MM.1S (cell line): ENCODE measurements at regions not wholly inside any gene's neighbourhood (a gene's known extent, or its start where the extent isn't known, plus 50 kb on each side); places are given as distances from the start of the nearest gene placed in this dataset.
"Not testable (repeated sequence)": the region's sequence is repeated elsewhere in the genome, so short reads cannot be mapped to it uniquely, and the experiment has no call there.

Experiments
- DNase-seq: peaks from one replicate; pipeline ENCODE4 v3.0.0-alpha.2; 2015
- H2AFZ ChIP-seq: fragments of 300-600 bp; sonication (generic); 2 replicates; pipeline ENCODE4 v1.6.0; 2016; ENCODE audit warnings: antibody characterized with exemption, low read length
- H3F3A ChIP-seq: fragments of 300-600 bp; sonication (generic); 2 replicates; pipeline ENCODE4 v1.6.1; 2016; ENCODE audit warnings: mild to moderate bottlenecking, antibody characterized with exemption, low read length, moderate library complexity, mixed read lengths; ENCODE audit not compliant: insufficient read depth
- H3K27ac ChIP-seq: fragments of 300-600 bp; sonication (generic); 2 replicates; pipeline ENCODE4 v1.5.1; 2016; ENCODE audit warnings: mild to moderate bottlenecking, low read length
- H3K27me3 ChIP-seq: fragments of 300-600 bp; sonication (generic); replicated peaks from 2 replicates; pipeline ENCODE4 v1.6.0; 2016; ENCODE audit warnings: low read length; ENCODE audit not compliant: insufficient read depth
- H3K36me3 ChIP-seq: fragments of 300-600 bp; sonication (generic); replicated peaks from 2 replicates; pipeline ENCODE4 v1.6.1; 2016; ENCODE audit warnings: mild to moderate bottlenecking, low read length, mixed read lengths; ENCODE audit not compliant: insufficient read depth
- H3K4me1 ChIP-seq: fragments of 300-600 bp; sonication (generic); 2 replicates; pipeline ENCODE4 v1.6.1; 2016; ENCODE audit warnings: low read length, mixed read lengths
- H3K4me2 ChIP-seq: fragments of 300-600 bp; sonication (generic); 2 replicates; pipeline ENCODE4 v1.6.0; 2016; ENCODE audit warnings: low read depth, low read length
- H3K4me3 ChIP-seq: fragments of 300-600 bp; sonication (generic); 2 replicates; pipeline ENCODE4 v1.5.1; 2016; ENCODE audit warnings: low read length, mixed read lengths
- H3K79me2 ChIP-seq: fragments of 300-600 bp; sonication (generic); 2 replicates; pipeline ENCODE4 v1.6.1; 2016; ENCODE audit warnings: mixed run types, low read length, mixed read lengths
- H3K9ac ChIP-seq: fragments of 300-600 bp; sonication (generic); 2 replicates; pipeline ENCODE4 v1.6.1; 2016; ENCODE audit warnings: low read length, mixed read lengths
- H3K9me2 ChIP-seq: fragments of 300-600 bp; sonication (generic); replicated peaks from 2 replicates; pipeline ENCODE4 v1.6.1; 2016; ENCODE audit warnings: mild to moderate bottlenecking, low read length, mixed read lengths; ENCODE audit not compliant: insufficient read depth
- H3K9me3 ChIP-seq: fragments of 300-600 bp; sonication (generic); replicated peaks from 2 replicates; pipeline ENCODE4 v1.6.1; 2016; ENCODE audit warnings: mild to moderate bottlenecking, low read length, mixed read lengths; ENCODE audit not compliant: insufficient read depth
- H4K20me1 ChIP-seq: fragments of 300-600 bp; sonication (generic); 2 replicates; pipeline ENCODE4 v1.6.1; 2016; ENCODE audit warnings: mild to moderate bottlenecking, low read length, moderate library complexity, mixed read lengths; ENCODE audit not compliant: insufficient read depth
- EZH2 ChIP-seq: fragments of 300-600 bp; sonication (generic); optimal IDR thresholded peaks from 2 replicates; pipeline ENCODE3; 2017; ENCODE audit warnings: low read depth, mild to moderate bottlenecking, antibody characterized with exemption, low read length, mixed read lengths
- EZH2phosphoT487 ChIP-seq: fragments of 300-600 bp; sonication (generic); IDR thresholded peaks from 2 replicates; pipeline ENCODE4 v1.6.1; 2018; ENCODE audit warnings: antibody characterized with exemption, low read length
- TF ChIP-seq, protein P1 (sequence below): fragments of 300-600 bp; sonication (generic); IDR thresholded peaks from 2 replicates; pipeline ENCODE4 v1.5.1; 2016; ENCODE audit warnings: antibody characterized with exemption, low read length, mixed read lengths

DNA sequence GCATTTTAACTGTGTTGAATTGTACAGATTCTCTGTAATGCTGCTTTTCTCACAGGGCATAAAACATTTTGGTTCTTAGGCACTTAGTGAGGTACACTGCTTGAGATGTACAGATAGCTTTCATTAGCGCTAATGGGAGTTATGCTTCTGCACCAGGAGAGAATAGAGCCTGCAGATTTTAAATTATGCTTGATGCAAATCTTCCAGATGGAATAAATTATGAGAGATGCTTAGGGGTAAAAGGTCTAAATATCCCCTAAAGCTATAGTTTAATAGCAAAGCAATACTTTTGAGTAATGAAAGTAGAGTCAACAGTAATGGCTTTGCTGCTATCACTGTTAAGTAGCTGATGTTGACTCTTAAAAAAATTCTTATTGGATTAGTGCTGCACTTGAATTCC, 248.9 kb downstream of the S1PR1 start:
- no peak overlapping the region for H2AFZ ChIP-seq
- no peak overlapping the region for H3K9ac ChIP-seq
- H3K9me3 ChIP-seq, result no peaks in the 10 kb centered on the region
- H4K20me1 ChIP-seq, result no peaks in the 10 kb centered on the region
- H3K79me2 ChIP-seq, result no peaks in the 10 kb centered on the region
- no peak overlapping the region for H3K4me3 ChIP-seq
- H3K27me3 ChIP-seq, result no peaks in the 10 kb centered on the region
- no peaks in the 10 kb centered on the region for H3F3A ChIP-seq
- DNase-seq, result no peak
- no peaks in the 10 kb centered on the region for H3K4me1 ChIP-seq
- H3K27ac ChIP-seq, result no peak overlapping the region
- H3K9me2 ChIP-seq, result no peaks in the 10 kb centered on the region
- H3K36me3 ChIP-seq, result no peaks in the 10 kb centered on the region
- H3K4me2 ChIP-seq, result no peak overlapping the region
- TF ChIP-seq EZH2phosphoT487 (no peak), EZH2 (no peak)
- TF ChIP-seq, protein P1, sequence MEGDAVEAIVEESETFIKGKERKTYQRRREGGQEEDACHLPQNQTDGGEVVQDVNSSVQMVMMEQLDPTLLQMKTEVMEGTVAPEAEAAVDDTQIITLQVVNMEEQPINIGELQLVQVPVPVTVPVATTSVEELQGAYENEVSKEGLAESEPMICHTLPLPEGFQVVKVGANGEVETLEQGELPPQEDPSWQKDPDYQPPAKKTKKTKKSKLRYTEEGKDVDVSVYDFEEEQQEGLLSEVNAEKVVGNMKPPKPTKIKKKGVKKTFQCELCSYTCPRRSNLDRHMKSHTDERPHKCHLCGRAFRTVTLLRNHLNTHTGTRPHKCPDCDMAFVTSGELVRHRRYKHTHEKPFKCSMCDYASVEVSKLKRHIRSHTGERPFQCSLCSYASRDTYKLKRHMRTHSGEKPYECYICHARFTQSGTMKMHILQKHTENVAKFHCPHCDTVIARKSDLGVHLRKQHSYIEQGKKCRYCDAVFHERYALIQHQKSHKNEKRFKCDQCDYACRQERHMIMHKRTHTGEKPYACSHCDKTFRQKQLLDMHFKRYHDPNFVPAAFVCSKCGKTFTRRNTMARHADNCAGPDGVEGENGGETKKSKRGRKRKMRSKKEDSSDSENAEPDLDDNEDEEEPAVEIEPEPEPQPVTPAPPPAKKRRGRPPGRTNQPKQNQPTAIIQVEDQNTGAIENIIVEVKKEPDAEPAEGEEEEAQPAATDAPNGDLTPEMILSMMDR, result no peak

DNA sequence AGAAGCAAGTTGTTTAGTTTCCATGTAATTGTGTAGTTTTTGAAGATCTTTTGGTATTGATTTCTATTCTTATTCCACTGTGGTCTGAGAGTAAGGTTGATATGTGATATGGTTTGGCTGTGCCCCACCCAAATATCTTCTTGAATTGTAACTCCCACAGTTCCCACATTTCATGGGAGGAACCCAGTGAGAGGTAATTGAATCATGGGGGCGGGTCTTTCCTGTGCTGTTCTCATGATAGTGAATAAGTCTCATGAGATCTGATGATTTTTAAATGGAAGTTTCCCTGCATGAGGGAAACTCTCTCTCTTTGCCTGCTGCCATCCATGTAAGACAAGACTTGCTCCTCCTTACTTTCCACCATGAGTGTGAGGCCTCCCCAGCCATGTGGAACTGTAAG, 255.3 kb downstream of the S1PR1 start:
- not testable (repeated sequence) for H3K9me3 ChIP-seq, H3F3A ChIP-seq, H3K9me2 ChIP-seq, H2AFZ ChIP-seq, H3K36me3 ChIP-seq, H3K27ac ChIP-seq, H3K4me1 ChIP-seq, H4K20me1 ChIP-seq, H3K4me3 ChIP-seq, H3K27me3 ChIP-seq, DNase-seq, H3K9ac ChIP-seq, H3K4me2 ChIP-seq, H3K79me2 ChIP-seq

DNA sequence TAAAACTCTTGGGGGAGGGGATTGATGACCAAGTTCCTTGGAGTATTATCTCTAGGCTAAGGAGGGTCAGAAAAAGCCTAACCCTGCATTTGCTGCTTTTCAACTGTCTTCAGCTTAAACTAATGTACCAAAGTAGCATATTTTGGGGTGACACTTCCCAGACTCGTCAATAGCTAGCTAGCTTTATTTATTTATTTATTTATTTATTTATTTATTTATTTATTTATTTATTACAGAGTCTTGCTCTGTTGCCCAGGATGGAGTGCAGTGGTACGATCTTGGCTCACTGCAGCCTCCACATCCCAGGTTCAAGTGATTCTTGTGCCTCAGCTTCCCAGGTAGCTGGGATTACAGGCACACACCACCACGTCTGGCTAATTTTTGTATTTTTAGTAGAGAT, 257.1 kb downstream of the S1PR1 start:
- H3K4me3 ChIP-seq, H2AFZ ChIP-seq, H4K20me1 ChIP-seq, H3K4me1 ChIP-seq, H3K79me2 ChIP-seq, H3K9me3 ChIP-seq, H3K9ac ChIP-seq, H3F3A ChIP-seq, H3K4me2 ChIP-seq, H3K36me3 ChIP-seq, DNase-seq, H3K27me3 ChIP-seq, H3K9me2 ChIP-seq, H3K27ac ChIP-seq: not testable (repeated sequence)

DNA sequence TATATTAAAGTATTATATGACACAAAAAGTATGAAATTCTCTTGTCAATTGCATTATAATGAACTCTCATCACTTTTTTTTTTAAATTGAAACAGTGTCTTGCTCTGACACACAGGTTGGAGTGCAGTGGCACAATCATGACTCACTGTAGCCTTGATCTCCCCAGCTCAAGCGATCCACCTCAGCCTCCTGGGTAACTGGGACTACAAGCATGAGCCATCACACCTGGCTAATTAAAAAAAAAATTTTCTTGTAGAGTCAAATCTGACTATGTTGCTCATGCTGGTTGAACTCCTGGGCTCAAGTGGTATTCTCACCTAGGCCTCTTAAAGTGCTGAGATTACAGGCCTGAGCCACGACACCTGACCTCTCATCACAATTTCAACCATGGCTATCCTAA, 259.3 kb downstream of the S1PR1 start:
- TF ChIP-seq, protein P1, result no peak
- TF ChIP-seq EZH2, result no peak
- TF ChIP-seq EZH2phosphoT487, result no peak
- H2AFZ ChIP-seq, result no peak overlapping the region
- H3F3A ChIP-seq, result no peaks in the 10 kb centered on the region
- H3K9ac ChIP-seq, result no peak overlapping the region
- DNase-seq, result no peak
- H3K4me3 ChIP-seq, result no peak overlapping the region
- H3K27ac ChIP-seq, result no peak overlapping the region
- H3K4me2 ChIP-seq, result no peak overlapping the region
- no peaks in the 10 kb centered on the region for H3K36me3 ChIP-seq
- H3K9me3 ChIP-seq, result no peaks in the 10 kb centered on the region
- H3K9me2 ChIP-seq, result no peaks in the 10 kb centered on the region
- H3K27me3 ChIP-seq, result no peaks in the 10 kb centered on the region
- no peaks in the 10 kb centered on the region for H3K79me2 ChIP-seq
- no peaks in the 10 kb centered on the region for H3K4me1 ChIP-seq
- H4K20me1 ChIP-seq, result no peaks in the 10 kb centered on the region
